C4-2B (cell line): ENCODE measurements at regions not wholly inside any gene's neighbourhood (a gene's known extent, or its start where the extent isn't known, plus 50 kb on each side); places are given as distances from the start of the nearest gene placed in this dataset.
"Not testable (repeated sequence)": the region's sequence is repeated elsewhere in the genome, so short reads cannot be mapped to it uniquely, and the experiment has no call there.

Experiments
- H3K27ac ChIP-seq: fragments of 450-650 bp; 2 replicates; pipeline ENCODE4 v1.5.1; 2017
- ZFX ChIP-seq: fragments of 450-650 bp; IDR thresholded peaks from 2 replicates; pipeline ENCODE4 v1.6.1; 2017
- TF ChIP-seq, protein P1 (sequence below): fragments of 450-650 bp; conservative IDR thresholded peaks from 2 replicates; pipeline ENCODE4 v1.5.1; 2017; ENCODE audit warnings: mild to moderate bottlenecking

DNA sequence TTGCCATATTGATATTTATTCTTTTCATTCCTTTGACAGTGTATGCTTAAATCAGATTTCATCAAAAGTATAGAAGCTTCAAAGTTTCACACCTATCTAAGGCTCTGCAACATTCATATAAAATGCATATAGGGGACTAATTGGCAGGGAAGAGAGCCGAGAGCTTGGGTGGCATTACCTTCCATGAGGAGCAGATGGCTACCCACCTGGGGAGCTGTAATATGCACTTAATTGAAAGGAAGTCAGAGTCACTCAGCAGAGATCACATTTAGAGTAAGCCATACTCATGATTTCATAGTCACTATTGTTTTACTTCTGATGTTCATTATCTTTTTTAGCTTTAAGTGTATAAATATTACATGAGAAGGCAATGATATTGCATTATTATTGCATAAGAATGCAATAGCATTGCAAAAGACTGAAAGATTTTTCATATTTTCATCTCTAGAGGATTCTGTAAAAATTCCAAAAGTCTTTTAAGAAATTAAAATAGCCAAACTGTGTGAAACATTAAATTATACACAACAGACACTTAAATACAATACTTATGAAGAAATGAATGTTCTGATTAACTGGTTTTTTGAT lies 1305.2 kb downstream of the EPHA7 start:
- TF ChIP-seq, protein P1, sequence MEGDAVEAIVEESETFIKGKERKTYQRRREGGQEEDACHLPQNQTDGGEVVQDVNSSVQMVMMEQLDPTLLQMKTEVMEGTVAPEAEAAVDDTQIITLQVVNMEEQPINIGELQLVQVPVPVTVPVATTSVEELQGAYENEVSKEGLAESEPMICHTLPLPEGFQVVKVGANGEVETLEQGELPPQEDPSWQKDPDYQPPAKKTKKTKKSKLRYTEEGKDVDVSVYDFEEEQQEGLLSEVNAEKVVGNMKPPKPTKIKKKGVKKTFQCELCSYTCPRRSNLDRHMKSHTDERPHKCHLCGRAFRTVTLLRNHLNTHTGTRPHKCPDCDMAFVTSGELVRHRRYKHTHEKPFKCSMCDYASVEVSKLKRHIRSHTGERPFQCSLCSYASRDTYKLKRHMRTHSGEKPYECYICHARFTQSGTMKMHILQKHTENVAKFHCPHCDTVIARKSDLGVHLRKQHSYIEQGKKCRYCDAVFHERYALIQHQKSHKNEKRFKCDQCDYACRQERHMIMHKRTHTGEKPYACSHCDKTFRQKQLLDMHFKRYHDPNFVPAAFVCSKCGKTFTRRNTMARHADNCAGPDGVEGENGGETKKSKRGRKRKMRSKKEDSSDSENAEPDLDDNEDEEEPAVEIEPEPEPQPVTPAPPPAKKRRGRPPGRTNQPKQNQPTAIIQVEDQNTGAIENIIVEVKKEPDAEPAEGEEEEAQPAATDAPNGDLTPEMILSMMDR: no peak
- TF ChIP-seq ZFX: no peak
- H3K27ac ChIP-seq: no peak overlapping the region

DNA sequence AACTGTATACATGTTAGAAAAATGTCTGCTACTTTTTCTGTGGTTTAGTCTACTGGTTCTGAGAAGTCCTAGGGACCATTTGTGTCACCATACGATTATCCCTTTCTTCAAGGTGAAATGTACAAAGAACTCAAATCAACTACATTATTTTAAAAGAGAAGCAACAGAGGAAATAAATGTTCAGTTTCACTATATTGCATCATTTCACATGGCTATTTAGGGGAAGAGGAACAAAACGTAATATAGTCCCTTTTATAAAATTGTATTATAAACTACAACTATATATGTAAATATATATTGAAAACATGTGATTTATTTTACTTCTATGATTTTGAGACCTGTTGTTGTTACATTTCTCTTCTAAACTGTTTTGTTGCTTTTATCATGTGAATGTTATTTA lies 1308.0 kb downstream of the EPHA7 start:
- H3K27ac ChIP-seq: no peak overlapping the region
- TF ChIP-seq ZFX: no peak
- TF ChIP-seq, protein P1: no peak

DNA sequence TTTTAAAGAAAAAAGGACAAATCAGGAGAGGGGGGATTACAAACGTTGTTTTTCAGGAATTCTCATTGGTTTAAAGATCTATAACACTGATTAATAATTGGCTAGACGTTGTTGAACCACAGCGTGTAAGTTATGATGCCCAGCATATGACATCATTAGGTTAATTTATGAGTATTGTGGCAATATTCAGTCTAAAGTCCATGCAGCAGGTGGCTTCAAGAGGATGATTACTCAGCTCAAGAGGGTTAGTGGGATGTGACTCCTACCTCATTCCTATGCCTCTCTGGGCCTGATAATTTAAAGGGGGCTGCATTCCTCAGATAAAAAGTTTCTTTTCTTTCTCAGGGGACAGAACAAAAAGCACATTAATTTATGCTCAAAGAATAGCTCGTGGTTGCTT lies 1309.0 kb downstream of the EPHA7 start:
- TF ChIP-seq, protein P1: no peak
- TF ChIP-seq ZFX: no peak
- no peak overlapping the region for H3K27ac ChIP-seq

DNA sequence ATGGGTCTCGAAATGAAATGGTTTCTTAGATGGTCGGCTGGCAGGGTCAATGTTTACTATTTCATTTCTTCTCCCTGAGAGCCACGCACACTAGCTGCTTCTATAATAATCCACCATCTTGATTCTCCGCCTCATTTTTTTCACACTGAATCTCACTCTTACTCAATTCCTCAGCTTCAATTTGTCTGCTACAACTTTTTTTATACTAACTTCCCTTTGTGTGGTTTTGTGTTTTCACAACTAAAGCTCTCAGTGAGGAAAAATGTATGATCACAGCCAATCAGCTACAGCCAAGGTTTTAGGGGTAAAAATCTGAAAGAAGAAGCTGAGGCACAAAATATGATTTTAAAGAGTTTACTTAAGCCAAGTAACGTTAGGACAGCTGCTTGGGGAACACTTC lies 1309.4 kb downstream of the EPHA7 start:
- H3K27ac ChIP-seq: no peak overlapping the region
- TF ChIP-seq, protein P1: no peak

DNA sequence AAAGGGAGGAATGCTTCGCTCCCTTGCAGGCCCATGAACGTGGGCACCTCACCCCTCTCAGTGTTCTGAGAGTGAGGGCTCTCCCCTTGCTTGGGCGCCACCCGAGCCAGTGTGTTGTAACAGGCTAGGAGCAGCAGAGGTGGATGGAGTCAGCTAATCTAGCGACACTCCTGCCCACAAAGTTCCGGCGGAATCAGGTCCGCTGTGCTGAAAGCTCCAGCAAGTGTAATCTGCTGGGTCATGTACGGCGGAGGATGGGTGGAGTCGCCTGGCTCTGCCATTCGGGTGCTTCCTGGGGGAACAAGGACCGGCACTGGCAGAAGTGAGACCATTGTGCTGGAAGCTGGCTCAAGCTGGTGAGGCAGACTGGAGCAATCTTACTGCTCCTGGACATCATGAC lies 1310.1 kb downstream of the EPHA7 start:
- H3K27ac ChIP-seq: no peak overlapping the region

DNA sequence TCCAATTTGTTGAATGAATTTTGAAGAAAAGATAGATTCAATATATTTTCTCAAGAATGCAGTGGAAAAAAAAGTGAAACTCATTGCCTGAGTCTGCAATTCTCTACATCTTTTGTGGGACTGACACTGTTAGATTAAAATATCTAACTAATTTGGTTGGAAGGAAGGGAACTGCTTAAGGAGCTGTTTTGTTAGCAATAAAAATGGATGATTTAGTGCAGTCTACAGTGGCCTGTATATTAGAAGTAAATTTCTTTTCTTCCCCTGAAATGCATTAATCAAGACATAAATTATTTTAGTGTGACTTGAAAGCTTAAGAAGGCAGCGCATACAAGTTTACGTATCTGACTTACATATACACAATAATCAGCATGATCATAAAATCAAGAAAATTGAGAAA lies 1332.6 kb downstream of the EPHA7 start:
- TF ChIP-seq, protein P1: no peak
- TF ChIP-seq ZFX: no peak
- no peak overlapping the region for H3K27ac ChIP-seq

More for the DNA sequence above, 1310.1 kb downstream of the EPHA7 start:
- TF ChIP-seq, protein P1: no peak
- no peak for TF ChIP-seq ZFX

DNA sequence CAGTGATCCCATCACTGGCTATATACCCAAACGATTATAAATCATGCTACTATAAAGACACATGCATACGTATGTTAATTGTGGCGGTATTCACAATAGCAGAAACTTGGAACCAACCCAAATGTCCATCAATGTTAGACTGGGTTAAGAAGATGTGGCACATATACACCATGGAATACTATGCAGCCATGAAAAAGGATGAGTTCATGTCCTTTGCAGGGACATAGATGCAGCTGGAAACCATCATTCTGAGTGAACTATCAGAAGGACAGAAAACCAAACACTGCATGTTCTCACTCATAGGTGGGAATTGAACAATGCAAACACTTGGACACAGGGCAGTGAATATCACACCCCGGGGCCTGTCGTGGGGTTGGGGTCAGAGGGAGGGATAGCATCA lies 1335.4 kb downstream of the EPHA7 start:
- not testable (repeated sequence) for H3K27ac ChIP-seq

DNA sequence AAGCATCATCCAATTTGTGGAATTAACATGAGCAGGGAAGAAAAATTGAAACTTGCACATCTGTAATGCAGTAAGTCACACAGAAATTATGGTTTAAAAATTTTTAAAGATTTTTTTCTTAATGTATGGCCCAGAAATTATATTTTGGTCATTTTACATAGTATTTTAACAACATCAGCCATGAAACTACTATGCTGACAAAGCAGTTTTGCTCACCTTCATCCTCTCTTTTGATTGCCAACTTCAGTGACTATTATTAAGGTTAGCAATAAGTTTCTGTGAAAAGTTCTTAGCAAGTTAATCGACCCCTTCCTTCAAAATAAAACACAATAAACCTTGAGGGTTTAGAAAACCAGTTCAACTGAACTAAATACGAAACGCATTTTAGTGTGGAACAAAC lies 1347.0 kb downstream of the EPHA7 start:
- TF ChIP-seq ZFX: no peak
- TF ChIP-seq, protein P1: no peak
- no peak overlapping the region for H3K27ac ChIP-seq
